T-helper 1 cell treated with Interleukin-12 subunit alpha and Interleukin-12 subunit beta and Interleukin-4 antibody, amounts not matched to agents 30 ng/mL and 1 ng/mL, for 36 hours (primary cell): ENCODE measurements at regions not wholly inside any gene's neighbourhood (a gene's known extent, or its start where the extent isn't known, plus 50 kb on each side); places are given as distances from the start of the nearest gene placed in this dataset.

Experiments used
- intact Hi-C: fragments of 100-400 bp; cut with micrococcal nuclease; formaldehyde crosslinking; loops from one replicate; pipeline ENCODE4 v1.15.1; 2024

- intact Hi-C loops: no loop called here
Measured at GRCh38 chr10:3692387-3692999, 92.5 kb downstream of the KLF6 start.

DNA sequence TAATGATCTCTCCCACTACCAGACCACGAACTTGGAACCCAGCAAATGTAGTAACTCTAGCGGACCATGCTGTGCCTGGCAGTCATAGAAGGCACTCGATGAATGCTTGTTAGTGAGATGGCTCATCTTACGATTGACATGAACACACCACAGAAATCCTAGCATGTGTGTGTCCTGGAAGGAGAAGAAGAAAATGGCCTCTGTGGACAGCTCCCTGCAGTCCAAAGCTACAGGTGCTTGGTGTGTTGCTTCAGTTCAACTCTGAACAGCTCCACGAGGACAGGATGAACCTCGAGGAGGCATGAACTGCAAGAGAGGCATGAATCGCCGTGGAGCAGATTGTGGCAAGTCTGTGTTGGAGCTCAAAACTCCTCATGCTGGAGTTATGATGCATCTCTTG lies 93.5 kb downstream of the KLF6 start:
- intact Hi-C loops: no loop called here

- intact Hi-C loops: no loop called here
Measured at GRCh38 chr10:3689871-3690510, 95.0 kb downstream of the KLF6 start.

DNA sequence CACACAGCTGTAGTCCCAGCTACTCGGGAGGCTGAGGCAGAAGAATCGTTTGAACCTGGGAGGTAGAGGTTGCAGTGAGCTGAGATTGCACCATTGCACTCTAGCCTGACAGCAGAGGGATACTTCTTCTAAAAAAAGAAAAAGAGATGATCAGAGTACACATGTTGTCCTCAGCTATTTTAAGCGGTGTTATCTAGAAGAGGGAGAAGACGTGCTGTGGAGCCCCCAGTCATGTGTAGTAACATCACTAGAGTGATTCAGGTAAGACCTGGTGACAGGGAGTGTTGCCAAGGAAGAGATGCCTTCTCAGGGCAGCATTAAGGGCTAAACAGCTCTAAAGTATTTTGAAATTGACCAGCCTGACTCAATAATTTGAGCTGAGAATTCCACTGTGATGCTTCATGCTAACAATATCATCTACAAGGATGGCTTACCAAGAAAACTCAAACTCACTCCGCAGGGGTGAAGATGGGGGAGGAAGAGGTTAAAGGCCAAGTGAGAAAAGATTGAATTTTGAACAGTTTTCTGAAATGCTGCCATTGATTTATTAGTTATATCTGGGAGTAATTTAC lies 97.4 kb downstream of the KLF6 start:
- intact Hi-C loops: no loop called here

- intact Hi-C loops: no loop called here
Measured at GRCh38 chr10:3685384-3685783, 99.6 kb downstream of the KLF6 start.

GRCh38 chr10:3684891-3685290 lies 100.1 kb downstream of the KLF6 start:
- intact Hi-C loops: no loop called here

DNA sequence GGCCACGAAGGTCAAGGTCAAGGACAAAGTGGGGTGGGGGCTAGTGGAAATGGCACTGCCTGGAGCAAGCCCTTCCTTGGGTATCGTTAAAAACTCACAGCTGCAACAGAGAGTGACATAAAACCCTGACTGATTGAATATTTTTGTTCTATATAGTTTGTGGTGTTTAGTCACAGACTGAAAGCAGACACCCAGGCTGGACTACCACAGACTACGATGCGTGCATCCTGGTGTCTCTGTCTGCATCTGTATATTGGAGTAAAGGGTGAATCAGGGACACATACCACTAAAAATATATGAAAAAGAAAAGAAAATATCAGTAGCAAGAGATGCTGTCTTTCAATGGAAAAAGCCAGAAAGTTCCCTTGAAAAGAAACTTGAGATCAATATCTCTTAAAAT lies 101.4 kb downstream of the KLF6 start:
- intact Hi-C loops: no loop called here

GRCh38 chr10:3682745-3683144 lies 102.3 kb downstream of the KLF6 start:
- intact Hi-C loops: no loop called here

DNA sequence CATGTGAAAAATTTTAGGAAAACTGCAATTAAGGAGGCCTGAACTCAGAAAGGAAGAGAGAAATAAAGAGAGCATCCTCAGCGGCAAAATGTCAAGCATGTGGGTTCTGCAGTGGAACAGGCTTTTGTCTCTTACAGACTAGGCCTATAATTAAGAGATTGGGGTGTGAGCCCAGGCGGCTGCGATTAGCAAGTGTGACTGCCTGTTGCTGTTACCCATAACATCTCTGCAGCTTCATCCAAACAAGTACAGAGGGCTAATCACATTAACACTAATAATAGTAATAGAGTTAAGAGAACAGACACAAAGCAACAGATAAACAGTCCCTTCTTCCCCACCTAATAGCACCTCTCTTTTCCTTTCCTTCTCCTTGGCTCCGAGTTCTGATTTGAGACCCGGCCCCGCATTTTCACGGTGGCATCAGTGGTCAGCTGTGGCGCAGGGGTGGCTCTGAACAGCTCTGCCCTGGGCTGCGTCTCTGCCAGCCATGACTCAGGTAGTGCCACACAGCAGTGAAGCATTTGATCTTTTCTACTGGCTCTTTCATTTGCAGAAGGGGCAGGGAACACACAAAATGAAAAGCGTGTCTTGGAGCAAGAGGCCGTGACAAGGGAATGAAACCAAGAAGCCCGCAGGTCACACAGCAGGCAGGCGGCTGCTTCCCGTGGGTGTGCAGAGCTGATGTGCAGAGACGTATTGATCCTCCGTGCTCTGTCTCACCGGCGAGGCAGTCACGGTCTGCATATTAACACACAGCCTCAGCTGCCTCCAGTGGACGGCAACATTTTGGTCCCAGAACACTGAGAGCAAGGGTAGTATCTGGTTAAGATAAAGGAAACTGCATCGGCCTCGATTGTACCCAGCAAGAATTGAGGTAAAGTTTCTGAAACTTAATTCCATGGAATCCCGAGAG lies 103.1 kb downstream of the KLF6 start:
- intact Hi-C loops: no loop called here

GRCh38 chr10:3679950-3680629 lies 104.9 kb downstream of the KLF6 start:
- intact Hi-C loops: no loop called here

DNA sequence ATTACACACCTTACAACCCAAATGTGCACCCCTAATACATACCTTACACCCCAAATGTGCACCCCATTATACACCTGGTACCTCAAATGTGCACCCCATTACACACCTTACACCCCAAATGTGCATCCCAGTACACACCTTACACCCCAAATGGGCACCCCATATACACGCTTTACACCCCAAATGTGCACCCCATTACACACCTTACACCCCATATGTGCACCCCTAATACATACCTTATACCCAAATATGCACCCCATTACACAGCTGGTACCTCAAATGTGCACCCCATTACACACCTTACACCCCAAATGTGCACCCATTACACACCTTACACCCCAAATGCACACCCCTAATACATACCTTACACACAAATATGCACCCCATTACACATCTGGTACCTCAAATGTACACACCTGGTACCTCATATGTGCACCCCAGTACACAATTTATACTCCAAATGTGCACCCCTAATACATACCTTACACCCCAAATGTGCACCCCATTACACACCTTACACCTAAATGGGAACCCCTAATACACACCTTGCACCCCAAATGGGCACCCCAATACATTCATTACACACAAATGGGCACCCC lies 106.3 kb downstream of the KLF6 start:
- intact Hi-C loops: no loop called here

- intact Hi-C loops: no loop called here
Measured at GRCh38 chr10:3676564-3676963, 108.4 kb downstream of the KLF6 start.

GRCh38 chr10:3672220-3672619 lies 112.8 kb downstream of the KLF6 start:
- intact Hi-C loops: no loop called here

- intact Hi-C loops: no loop called here
Measured at GRCh38 chr10:3671386-3671955, 113.5 kb downstream of the KLF6 start.

DNA sequence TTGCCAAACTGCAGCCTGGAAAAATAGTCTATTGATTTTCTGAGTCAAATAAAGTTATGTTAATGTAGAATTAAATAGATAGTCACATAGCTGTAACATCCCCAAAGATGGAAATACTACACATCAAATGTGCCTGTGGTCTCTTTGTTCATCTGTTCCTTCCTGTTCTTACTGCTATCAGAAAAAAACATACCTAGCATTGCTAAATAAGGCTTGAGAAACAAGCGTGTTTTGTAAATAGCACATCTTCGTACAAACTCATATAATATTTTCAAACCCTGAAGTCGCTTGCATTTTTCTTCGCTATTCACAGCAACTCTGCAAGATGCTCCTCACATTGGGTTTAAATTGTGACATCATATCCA lies 116.1 kb downstream of the KLF6 start:
- intact Hi-C loops: loop anchor here (1.0 to 5.0 kb wide), 8 partner anchors 47 to 988 kb away; no protein-coding TSS in a partner anchor

- intact Hi-C loops: loop anchor here (1.0 to 5.0 kb wide), 8 partner anchors 46 to 989 kb away; no protein-coding TSS in a partner anchor
Measured at GRCh38 chr10:3668276-3668965, 116.6 kb downstream of the KLF6 start.

DNA sequence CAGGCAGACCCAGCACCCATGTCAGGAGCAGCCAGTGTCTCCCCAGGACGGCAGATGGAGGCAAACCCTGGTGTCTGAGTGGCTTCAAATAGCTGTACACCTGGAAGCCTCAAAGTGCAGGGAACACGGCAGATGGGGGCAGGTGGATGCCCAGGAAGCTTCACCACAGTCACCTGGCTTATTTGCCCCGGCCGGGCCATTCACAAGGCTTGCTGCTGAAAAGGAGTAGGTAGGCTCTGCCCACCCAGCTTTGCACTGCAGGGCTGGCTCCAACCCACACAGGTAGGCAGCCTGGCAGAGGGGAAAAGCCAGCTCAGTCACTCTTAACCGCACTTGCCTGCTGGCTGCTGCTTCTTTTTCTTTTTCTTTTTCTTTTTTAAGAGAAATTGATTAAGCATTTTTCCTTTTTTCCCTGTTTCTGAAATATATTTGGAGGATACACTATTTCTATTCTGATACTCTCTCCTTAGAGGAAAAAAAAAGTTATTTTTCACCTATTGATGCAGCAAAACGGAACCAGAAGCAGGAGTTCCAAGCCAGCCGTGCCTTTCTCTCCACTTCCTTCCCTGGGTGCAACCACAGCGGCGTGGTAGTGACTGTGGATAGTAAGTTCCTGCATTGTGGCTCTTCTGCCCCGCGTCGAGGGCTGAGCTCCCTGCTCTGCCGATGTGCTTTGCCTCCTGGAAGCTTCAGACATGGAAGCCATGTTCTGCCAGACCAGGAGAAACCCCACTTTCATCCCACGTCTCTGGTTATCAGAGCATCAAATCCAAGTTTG lies 118.3 kb downstream of the KLF6 start:
- intact Hi-C loops: loop anchor here (5.0 kb wide), 4 partner anchors 199 to 991 kb away; no protein-coding TSS in a partner anchor

DNA sequence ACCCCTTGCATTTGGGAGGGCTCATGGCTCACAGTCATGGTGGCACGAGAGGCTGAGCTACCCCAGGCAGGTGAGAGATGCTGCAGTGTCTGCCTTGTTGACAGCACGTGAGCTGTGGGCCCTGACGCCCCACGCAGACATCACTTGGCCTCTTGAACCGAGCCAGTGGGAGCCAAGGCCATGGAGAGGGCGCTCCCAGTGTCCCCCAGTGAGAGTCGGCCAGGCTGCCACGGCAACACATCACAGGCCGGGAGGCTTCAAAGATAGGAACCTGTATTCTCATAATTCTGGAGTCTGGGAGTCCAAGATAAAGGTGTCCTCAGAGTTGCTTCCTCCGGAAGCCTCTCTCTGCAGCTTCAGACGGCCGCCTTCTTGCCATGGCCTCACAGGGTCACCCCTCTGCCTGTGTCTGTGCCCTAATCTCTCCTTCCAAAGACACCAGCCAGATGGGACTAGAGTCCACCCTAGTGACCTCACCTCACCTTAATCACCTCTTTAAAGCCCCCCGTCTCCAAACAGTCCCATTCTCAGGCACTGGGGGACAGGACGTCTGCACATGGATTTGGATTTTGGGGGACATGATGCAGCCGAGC lies 119.6 kb downstream of the KLF6 start:
- intact Hi-C loops: loop anchor here (5.0 kb wide), 4 partner anchors 198 to 992 kb away; no protein-coding TSS in a partner anchor

- intact Hi-C loops: no loop called here
Measured at GRCh38 chr10:3662775-3663174, 122.2 kb downstream of the KLF6 start.
